Fibroblast of lung (primary cell): ENCODE measurements at regions not wholly inside any gene's neighbourhood (a gene's known extent, or its start where the extent isn't known, plus 50 kb on each side); places are given as distances from the start of the nearest gene placed in this dataset.

Experiments
- DNase-seq, 2 donors: peaks; one replicate each; pipeline versions ENCODE4 v3.0.0 to v3.0.0-alpha.2; 2010; ENCODE audit warnings: low read depth in 2 of 2
- H2AFZ ChIP-seq: 2 replicates; pipeline ENCODE4 v1.5.1; 2012; ENCODE audit warnings: low read length, control low read depth, inconsistent platforms
- H3K27ac ChIP-seq: 2 replicates; pipeline ENCODE4 v1.5.1; 2011; ENCODE audit warnings: low read length, control low read depth; ENCODE audit not compliant: insufficient read depth
- H3K27me3 ChIP-seq: 2 replicates; pipeline ENCODE4 v1.5.1; 2011; ENCODE audit warnings: mild to moderate bottlenecking, low read length; ENCODE audit not compliant: control insufficient read depth, insufficient read depth
- H3K36me3 ChIP-seq: 2 replicates; pipeline ENCODE4 v1.5.1; 2011; ENCODE audit warnings: low read length; ENCODE audit not compliant: control insufficient read depth, insufficient read depth
- H3K4me1 ChIP-seq: 2 replicates; pipeline ENCODE4 v1.5.1; 2011; ENCODE audit warnings: low read length; ENCODE audit not compliant: control insufficient read depth, insufficient read depth; ENCODE audit errors: extremely low read depth
- H3K4me2 ChIP-seq: 2 replicates; pipeline ENCODE4 v1.5.1; 2011; ENCODE audit warnings: low read length, control low read depth; ENCODE audit not compliant: insufficient read depth; ENCODE audit errors: extremely low read depth
- H3K4me3 ChIP-seq, 4 experiments: fragments of 200-600 bp in 1 of 4; sonication (generic) in 1 of 4; replicated peaks in 1 of 4; 2 replicates each; pipeline ENCODE4 v1.5.1; 2011 to 2016; ENCODE audit warnings: low read length in 4 of 4, low read depth in 3 of 4, mild to moderate bottlenecking in 3 of 4, control low read depth in 2 of 4, inconsistent platforms in 1 of 4, mixed read lengths in 1 of 4; ENCODE audit not compliant: insufficient read depth in 1 of 4; ENCODE audit errors: control extremely low read depth in 1 of 4
- H3K79me2 ChIP-seq: 2 replicates; pipeline ENCODE4 v1.5.1; 2012; ENCODE audit warnings: mild to moderate bottlenecking, low read length, inconsistent platforms; ENCODE audit not compliant: control insufficient read depth, insufficient read depth
- H3K9ac ChIP-seq: 2 replicates; pipeline ENCODE4 v1.5.1; 2011; ENCODE audit warnings: mild to moderate bottlenecking, low read length, control low read depth; ENCODE audit not compliant: insufficient read depth
- H3K9me3 ChIP-seq: 2 replicates; pipeline ENCODE4 v1.5.1; 2012; ENCODE audit warnings: low read depth, low read length; ENCODE audit not compliant: control insufficient read depth, insufficient read depth
- H4K20me1 ChIP-seq: 2 replicates; pipeline ENCODE4 v1.5.1; 2011; ENCODE audit warnings: low read length; ENCODE audit not compliant: control insufficient read depth, insufficient read depth; ENCODE audit errors: extremely low read depth
- CTCF ChIP-seq, 2 donors: IDR thresholded peaks in 1 of 2; conservative IDR thresholded peaks in 1 of 2; 1 replicate in 1 of 2; 2 replicates in 1 of 2; pipeline ENCODE4 v1.5.1; 2011 to 2012; ENCODE audit warnings: low read length in 2 of 2, control low read depth in 1 of 2, inconsistent platforms in 1 of 2, low read depth in 1 of 2, mild to moderate bottlenecking in 1 of 2
- EZH2 ChIP-seq: IDR thresholded peaks from 2 replicates; pipeline ENCODE4 v1.5.1; 2012; ENCODE audit warnings: low read length, control low read depth, mild to moderate bottlenecking; ENCODE audit errors: missing control alignments

- Histone ChIP-seq H3K4me3 (no peak overlapping the region), H3K4me2 (no peak overlapping the region), H3K27ac (no peak overlapping the region), H4K20me1 (no peaks in the 10 kb centered on the region), H2AFZ (no peak overlapping the region), H3K9ac (no peak overlapping the region), H3K4me1 (peaks cover 4% of the 10 kb centered on the region), H3K79me2 (no peaks in the 10 kb centered on the region), H3K9me3 (no peaks in the 10 kb centered on the region), H3K27me3 (no peaks in the 10 kb centered on the region), H3K36me3 (no peaks in the 10 kb centered on the region)
- TF ChIP-seq EZH2 (no peak), CTCF (conservative IDR thresholded peaks at IDR 0.05 in 1 of 2, IDR thresholded peaks at IDR 0.05 in 1 of 2; ENCODE audit: low read depth in 1 of 2, low read length in 2 of 2) (no peak)
- no peak for DNase-seq
These were observed 169.9 kb downstream of the MACROH2A1 start for GRCh38 chr5:135229122-135229521.

DNA sequence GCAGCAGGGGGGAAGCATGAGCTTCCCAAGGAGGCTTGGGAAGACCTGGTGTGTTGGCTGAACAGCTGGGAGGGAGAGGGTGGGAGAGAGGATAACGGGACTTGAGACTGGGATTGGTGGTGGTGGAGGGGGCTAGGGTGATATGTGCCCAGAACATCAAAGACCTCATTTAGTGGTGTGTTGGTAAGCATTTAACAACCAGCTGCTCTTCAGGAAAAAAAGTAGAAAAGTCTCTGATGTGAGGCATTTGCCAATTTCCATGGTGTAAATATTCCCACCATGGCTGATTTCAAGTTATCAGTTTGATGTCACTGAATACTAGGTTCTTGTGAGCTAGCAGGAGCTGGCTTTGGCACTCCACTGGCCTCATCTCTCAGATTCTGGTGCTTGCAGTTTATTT is 170.8 kb downstream of the MACROH2A1 start:
- Histone ChIP-seq H3K27me3 (no peaks in the 10 kb centered on the region), H3K9me3 (no peaks in the 10 kb centered on the region), H3K4me1 (peaks cover 4% of the 10 kb centered on the region), H3K79me2 (no peaks in the 10 kb centered on the region), H3K36me3 (no peaks in the 10 kb centered on the region), H3K4me3 (no peak overlapping the region), H2AFZ (no peak overlapping the region), H3K9ac (no peak overlapping the region), H4K20me1 (no peaks in the 10 kb centered on the region), H3K27ac (no peak overlapping the region), H3K4me2 (no peak overlapping the region)
- TF ChIP-seq CTCF (conservative IDR thresholded peaks at IDR 0.05 in 1 of 2, IDR thresholded peaks at IDR 0.05 in 1 of 2; ENCODE audit: low read depth in 1 of 2, low read length in 2 of 2) (no peak), EZH2 (no peak)
- DNase-seq = no peak

- H3K4me3 ChIP-seq = no peak overlapping the region
- no peak for DNase-seq
- H2AFZ ChIP-seq = no peak overlapping the region
- H3K4me2 ChIP-seq = no peak overlapping the region
- no peaks in the 10 kb centered on the region for H3K36me3 ChIP-seq
- H3K9ac ChIP-seq = no peak overlapping the region
- no peaks in the 10 kb centered on the region for H3K79me2 ChIP-seq
- H4K20me1 ChIP-seq = no peaks in the 10 kb centered on the region
- TF ChIP-seq CTCF (conservative IDR thresholded peaks at IDR 0.05 in 1 of 2, IDR thresholded peaks at IDR 0.05 in 1 of 2; ENCODE audit: low read depth in 1 of 2, low read length in 2 of 2) = no peak
- H3K9me3 ChIP-seq = no peaks in the 10 kb centered on the region
- no peak overlapping the region for H3K27ac ChIP-seq
- peaks cover 4% of the 10 kb centered on the region for H3K4me1 ChIP-seq
- H3K27me3 ChIP-seq = no peaks in the 10 kb centered on the region
These were observed 171.7 kb downstream of the MACROH2A1 start for GRCh38 chr5:135227064-135228022.
